ENCODE measurements at regions not wholly inside any gene's neighbourhood (a gene's known extent, or its start where the extent isn't known, plus 50 kb on each side); places are given as distances from the start of the nearest gene placed in this dataset.

GRCh38 chr13:70895599-70895998 is 787.3 kb upstream of the KLHL1 start (continued):
- TF ChIP-seq RERE (CRISPR knock-in tag; IDR thresholded peaks at IDR 0.05; ENCODE audit: low read depth) (no peak), SMARCC2 (IDR thresholded peaks at IDR 0.05) (no peak), ZNF549 (CRISPR knock-in tag; IDR thresholded peaks at IDR 0.05) (no peak), TRIM22 (IDR thresholded peaks at IDR 0.05) (no peak), ZC3H13 (CRISPR knock-in tag; IDR thresholded peaks at IDR 0.05) (no peak), ZNF678 (CRISPR knock-in tag; IDR thresholded peaks at IDR 0.05) (no peak), KLF6 (CRISPR knock-in tag; IDR thresholded peaks at IDR 0.05) (no peak), ZNF687 (CRISPR knock-in tag; IDR thresholded peaks at IDR 0.05) (no peak), MTF1 (CRISPR knock-in tag; IDR thresholded peaks at IDR 0.05) (no peak), KMT2A (CRISPR knock-in tag; IDR thresholded peaks at IDR 0.05) (no peak), RNF2 (conservative IDR thresholded peaks at IDR 0.05; ENCODE audit: low read depth) (no peak), ZNF317 (CRISPR knock-in tag; IDR thresholded peaks at IDR 0.05) (no peak), HMG20A (CRISPR knock-in tag; IDR thresholded peaks at IDR 0.05; ENCODE audit: borderline replicate concordance) (peak; percentile 52; the same call in 1 of the 2 replicates), HES4 (CRISPR knock-in tag; IDR thresholded peaks at IDR 0.05; ENCODE audit: borderline replicate concordance) (no peak), SMC3 (IDR thresholded peaks at IDR 0.05; ENCODE audit: low read length) (no peak), CBX5 (CRISPR knock-in tag; IDR thresholded peaks at IDR 0.05; ENCODE audit: borderline replicate concordance) (no peak)
- TF ChIP-seq, protein P1, sequence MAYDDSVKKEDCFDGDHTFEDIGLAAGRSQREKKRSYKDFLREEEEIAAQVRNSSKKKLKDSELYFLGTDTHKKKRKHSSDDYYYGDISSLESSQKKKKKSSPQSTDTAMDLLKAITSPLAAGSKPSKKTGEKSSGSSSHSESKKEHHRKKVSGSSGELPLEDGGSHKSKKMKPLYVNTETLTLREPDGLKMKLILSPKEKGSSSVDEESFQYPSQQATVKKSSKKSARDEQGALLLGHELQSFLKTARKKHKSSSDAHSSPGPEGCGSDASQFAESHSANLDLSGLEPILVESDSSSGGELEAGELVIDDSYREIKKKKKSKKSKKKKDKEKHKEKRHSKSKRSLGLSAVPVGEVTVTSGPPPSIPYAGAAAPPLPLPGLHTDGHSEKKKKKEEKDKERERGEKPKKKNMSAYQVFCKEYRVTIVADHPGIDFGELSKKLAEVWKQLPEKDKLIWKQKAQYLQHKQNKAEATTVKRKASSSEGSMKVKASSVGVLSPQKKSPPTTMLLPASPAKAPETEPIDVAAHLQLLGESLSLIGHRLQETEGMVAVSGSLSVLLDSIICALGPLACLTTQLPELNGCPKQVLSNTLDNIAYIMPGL (CRISPR knock-in tag; IDR thresholded peaks at IDR 0.05; ENCODE audit: borderline replicate concordance in 1 of 2, low read depth in 1 of 2), result no peak
- TF ChIP-seq, protein P2, sequence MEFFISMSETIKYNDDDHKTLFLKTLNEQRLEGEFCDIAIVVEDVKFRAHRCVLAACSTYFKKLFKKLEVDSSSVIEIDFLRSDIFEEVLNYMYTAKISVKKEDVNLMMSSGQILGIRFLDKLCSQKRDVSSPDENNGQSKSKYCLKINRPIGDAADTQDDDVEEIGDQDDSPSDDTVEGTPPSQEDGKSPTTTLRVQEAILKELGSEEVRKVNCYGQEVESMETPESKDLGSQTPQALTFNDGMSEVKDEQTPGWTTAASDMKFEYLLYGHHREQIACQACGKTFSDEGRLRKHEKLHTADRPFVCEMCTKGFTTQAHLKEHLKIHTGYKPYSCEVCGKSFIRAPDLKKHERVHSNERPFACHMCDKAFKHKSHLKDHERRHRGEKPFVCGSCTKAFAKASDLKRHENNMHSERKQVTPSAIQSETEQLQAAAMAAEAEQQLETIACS (CRISPR knock-in tag; IDR thresholded peaks at IDR 0.05), result no peak
